Stimulated activated CD8-positive, alpha-beta memory T cell treated with anti-CD3 and anti-CD28 coated beads, Interleukin-15, amount 100 ng/mL, for 1 hour (primary cell): ENCODE measurements at regions not wholly inside any gene's neighbourhood (a gene's known extent, or its start where the extent isn't known, plus 50 kb on each side); places are given as distances from the start of the nearest gene placed in this dataset.
"Not testable (repeated sequence)": the region's sequence is repeated elsewhere in the genome, so short reads cannot be mapped to it uniquely, and the experiment has no call there.

Source experiments
- DNase-seq: peaks from one replicate; pipeline ENCODE4 v3.0.0-alpha.2; 2020; ENCODE audit warnings: low read depth

- no peak for DNase-seq
These were observed 157.0 kb upstream of the NEBL start for GRCh38 chr10:21053953-21054690.

DNA sequence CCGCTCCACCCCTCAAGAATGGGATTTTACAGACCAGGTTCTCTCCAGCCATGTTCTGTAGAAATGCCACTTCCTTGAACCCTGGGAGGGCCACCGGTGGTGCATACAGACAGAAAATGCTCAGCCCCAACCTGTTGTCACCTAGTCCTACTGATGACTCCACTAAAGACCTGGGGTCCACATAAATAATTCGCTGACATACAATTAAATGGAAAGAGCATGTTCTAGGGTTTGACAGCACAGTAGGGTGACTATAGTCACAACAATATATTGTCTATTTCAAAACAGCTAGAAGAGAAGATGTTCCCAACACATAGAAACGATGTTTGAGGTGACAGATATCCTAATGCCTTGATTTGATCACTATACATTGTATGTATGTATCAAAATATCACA lies 155.6 kb upstream of the NEBL start:
- DNase-seq, result no peak

GRCh38 chr10:21052072-21052708 lies 155.1 kb upstream of the NEBL start:
- DNase-seq, result no peak

- DNase-seq, result no peak
These were observed 152.4 kb upstream of the NEBL start for GRCh38 chr10:21049482-21049881.

- no peak for DNase-seq
These were observed 151.0 kb upstream of the NEBL start for GRCh38 chr10:21048068-21048467.

- DNase-seq, result no peak
These were observed 150.4 kb upstream of the NEBL start for GRCh38 chr10:21047511-21047910.

DNA sequence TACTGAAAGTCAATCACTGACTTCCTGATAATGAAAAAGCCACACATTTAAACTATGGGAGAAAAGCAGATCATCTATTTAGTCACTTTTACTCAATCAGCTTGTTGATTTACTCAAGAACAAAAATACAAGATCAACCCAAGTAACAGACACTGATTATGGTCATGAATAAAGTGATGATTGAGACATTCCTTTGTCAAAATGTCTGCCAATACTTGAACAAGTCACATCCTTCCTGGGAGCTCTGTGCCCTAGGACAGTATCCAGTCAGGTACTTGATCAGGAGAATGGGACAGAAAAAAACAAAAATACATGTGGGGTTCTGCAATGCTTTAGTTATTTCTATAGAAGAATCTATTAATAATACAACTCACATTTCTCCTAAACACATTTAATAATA lies 150.0 kb upstream of the NEBL start:
- DNase-seq, result no peak

GRCh38 chr10:21043044-21043443 lies 145.9 kb upstream of the NEBL start:
- DNase-seq, result no peak

GRCh38 chr10:21042536-21042935 lies 145.4 kb upstream of the NEBL start:
- no peak for DNase-seq

- no peak for DNase-seq
These were observed 144.8 kb upstream of the NEBL start for GRCh38 chr10:21041763-21042458.

GRCh38 chr10:21039721-21040120 lies 142.6 kb upstream of the NEBL start:
- DNase-seq, result no peak

GRCh38 chr10:21036757-21037156 lies 139.6 kb upstream of the NEBL start:
- no peak for DNase-seq

GRCh38 chr10:21034770-21035169 lies 137.7 kb upstream of the NEBL start:
- DNase-seq, result not testable (repeated sequence)

DNA sequence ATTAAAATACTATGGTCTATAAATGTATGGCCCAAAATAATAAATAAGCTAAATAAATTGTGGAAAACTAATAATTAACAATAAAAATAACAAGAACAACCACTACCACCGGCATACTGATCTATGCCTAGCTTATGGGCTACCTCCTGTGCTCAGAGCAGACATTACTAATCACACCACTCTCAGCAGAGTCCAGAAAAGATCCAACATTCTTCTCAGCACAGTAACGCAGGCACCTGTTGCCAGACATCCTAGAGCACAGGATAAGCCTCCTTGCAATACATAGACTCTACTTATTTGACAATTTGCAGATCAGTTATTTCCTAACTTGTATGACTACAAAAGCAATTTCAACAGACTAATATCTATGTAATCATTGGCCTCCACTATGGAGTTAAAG lies 137.1 kb upstream of the NEBL start:
- no peak for DNase-seq

GRCh38 chr10:21032587-21033319 lies 135.6 kb upstream of the NEBL start:
- DNase-seq, result no peak

DNA sequence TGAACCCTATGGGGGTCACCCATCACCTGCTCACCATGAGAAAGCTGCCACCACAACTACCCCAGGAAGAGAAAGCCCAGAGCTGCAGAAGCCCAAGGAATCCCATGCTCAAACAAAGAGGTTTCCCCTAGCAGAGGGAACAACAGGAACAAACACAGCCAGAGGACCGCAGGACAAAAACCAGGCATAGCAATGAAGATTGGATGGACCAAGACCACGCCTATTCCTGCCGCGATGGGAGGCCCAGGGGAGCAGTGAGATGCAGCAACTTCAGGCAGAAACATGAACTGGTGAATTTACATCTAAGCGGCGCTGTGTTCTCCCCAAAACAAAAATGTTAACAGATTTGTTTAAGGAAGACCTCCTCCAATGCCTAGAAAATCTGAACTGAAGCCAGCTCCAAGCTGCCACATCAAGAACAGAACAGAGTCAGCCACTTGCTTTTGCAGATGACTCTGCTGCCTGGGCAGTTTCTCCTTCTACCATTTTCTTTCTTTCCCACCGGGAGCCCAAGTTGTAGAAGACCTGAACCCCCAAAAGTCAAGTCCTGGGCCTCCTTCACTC lies 134.2 kb upstream of the NEBL start:
- DNase-seq, result no peak

DNA sequence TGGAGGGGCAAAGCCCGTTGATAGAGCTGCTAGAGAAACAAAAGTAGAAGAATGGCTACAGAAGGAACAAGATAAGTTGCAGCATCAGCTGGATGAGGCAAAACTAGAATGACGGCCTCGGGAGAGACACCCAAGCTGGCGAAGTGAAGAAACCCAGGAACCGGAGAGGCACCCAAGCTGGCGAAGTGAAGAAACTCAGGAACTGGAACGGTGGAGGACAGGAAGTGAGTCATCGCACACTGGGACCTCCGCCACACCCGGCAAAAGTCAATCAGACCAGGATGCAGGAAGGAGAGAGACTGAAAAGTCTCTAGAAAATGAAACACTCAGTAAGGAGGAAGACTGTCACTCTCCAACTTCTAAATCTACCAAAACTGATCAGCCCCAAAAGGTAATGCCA lies 133.0 kb upstream of the NEBL start:
- DNase-seq, result no peak

DNA sequence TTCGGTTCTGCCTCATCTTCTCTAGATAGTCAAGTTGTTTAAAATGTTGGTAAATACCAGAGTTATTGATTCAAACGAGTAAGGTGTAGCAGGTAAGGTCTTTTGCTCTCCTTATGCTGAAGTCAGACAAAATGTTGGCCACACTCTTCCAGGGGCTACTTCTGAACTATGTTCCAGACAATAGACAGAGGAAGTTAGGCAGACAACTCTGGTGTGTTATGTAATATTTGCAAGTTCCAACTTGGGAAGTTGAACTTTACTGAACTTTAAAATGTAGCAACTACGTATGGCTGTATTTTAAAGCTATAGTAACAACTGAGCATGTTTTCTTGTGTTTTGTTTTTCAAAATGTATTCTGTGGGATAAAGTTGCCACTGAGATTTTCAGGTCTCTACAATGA lies 125.7 kb upstream of the NEBL start:
- DNase-seq, result no peak

DNA sequence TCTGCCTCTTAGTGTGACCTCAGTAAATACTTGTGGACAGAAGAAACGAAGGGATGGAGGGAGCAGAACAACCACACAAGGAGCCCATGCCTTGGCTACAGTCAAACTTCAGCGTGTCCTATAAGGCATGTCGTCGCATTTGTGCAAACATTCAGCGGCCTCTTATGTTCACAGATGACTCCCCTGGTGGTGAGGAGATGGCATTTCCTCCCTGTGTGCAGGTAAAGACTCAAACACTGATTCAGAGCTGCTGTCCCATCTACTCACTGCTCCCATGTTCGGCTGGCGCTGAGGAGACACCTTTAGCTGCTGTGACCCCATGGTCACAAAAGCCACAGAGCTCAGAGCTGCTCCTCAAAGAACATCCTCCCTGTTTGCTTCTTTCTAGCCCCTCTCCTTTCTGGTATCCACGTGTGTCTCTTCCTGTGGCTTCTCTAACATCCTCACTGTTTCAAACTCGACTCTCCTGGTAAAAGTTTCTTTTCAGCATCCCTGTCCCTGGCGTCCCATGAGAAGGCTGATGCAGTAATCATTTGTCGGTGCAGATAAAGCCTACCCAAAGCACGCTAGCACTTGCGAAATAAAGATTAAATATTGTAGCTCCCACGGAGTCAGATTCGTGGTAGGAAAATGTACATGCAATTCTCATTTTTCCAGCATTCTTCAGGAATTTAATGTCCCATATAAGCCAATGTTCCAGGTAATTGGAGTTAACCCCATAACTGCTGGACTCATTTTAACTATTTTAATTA lies 124.9 kb upstream of the NEBL start:
- DNase-seq, result no peak

DNA sequence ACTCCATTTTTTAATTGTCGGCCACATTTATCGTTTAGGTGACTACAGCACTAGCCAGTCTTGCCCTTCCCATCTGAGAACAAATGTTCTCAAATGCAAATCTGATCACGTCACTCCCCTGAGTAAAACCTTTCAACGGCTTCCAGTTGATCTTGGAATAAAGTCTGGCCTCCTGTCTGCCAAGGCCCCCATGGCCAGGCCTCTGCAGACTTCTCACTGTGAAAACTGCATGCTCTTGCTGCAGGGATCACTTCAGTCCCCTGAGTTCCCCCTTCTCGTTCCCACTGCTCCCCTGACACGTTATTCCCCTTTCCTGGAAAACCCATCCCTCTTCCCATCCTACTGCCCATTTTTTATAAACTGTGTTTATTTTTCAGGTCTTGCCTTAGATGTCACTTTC lies 124.1 kb upstream of the NEBL start:
- no peak for DNase-seq

DNA sequence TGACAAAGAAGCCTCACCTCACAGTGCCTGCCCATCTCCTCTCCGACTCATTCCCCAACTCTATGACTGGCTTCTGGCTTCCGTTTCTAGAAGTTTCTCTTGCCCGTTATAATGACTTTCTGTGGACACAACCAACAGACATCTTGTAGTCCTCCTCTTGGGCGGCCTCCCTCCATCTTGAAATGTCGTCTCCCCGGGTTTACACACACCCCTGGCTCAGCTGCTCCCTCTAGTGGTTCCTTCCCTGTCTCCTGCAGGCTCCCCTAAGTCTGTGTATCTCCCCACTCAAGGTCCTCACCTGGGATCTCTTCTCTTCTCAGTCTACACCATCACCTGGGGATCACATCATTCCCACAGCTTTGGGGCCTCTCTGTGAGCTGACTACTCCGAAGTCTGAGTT lies 123.4 kb upstream of the NEBL start:
- no peak for DNase-seq

- DNase-seq, result no peak
These were observed 122.3 kb upstream of the NEBL start for GRCh38 chr10:21019436-21019835.
